Neural progenitor cell (in vitro differentiated cells): ENCODE measurements at regions not wholly inside any gene's neighbourhood (a gene's known extent, or its start where the extent isn't known, plus 50 kb on each side); places are given as distances from the start of the nearest gene placed in this dataset.

Experiments used
- EZH2phosphoT487 ChIP-seq: fragments of 200-600 bp; sonication (generic); IDR thresholded peaks from 2 replicates; pipeline ENCODE4 v1.6.1; 2017; ENCODE audit warnings: antibody characterized with exemption
- TF ChIP-seq, protein P1 (sequence below): fragments of 200-600 bp; sonication (generic); IDR thresholded peaks from 2 replicates; pipeline ENCODE4 v1.5.1; 2017; ENCODE audit warnings: antibody characterized with exemption, mild to moderate bottlenecking

DNA sequence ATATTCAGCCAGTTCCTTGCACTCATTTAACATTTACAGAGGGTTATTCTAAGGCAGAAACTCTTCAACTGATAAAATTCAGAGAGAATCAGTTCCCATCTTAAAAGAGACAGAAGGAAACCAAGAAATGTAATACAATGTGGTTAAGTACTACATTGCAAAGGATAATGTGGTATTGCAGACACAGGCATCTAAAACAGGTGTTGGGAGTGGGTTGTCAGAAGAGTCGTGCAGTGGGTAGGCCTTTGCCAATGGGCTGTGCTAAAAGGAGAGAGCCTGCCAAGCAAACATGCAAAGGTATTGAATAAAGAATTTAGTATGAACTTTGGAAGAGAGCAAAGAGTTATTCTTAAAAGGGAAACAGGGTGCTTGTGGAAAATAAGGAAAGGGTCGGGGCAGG is 1044.4 kb upstream of the DIAPH2 start:
- TF ChIP-seq EZH2phosphoT487 = no peak
- TF ChIP-seq, protein P1, sequence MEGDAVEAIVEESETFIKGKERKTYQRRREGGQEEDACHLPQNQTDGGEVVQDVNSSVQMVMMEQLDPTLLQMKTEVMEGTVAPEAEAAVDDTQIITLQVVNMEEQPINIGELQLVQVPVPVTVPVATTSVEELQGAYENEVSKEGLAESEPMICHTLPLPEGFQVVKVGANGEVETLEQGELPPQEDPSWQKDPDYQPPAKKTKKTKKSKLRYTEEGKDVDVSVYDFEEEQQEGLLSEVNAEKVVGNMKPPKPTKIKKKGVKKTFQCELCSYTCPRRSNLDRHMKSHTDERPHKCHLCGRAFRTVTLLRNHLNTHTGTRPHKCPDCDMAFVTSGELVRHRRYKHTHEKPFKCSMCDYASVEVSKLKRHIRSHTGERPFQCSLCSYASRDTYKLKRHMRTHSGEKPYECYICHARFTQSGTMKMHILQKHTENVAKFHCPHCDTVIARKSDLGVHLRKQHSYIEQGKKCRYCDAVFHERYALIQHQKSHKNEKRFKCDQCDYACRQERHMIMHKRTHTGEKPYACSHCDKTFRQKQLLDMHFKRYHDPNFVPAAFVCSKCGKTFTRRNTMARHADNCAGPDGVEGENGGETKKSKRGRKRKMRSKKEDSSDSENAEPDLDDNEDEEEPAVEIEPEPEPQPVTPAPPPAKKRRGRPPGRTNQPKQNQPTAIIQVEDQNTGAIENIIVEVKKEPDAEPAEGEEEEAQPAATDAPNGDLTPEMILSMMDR = no peak
